Endothelial cell (in vitro differentiated cells): ENCODE measurements at regions not wholly inside any gene's neighbourhood (a gene's known extent, or its start where the extent isn't known, plus 50 kb on each side); places are given as distances from the start of the nearest gene placed in this dataset.

ENCODE experiments used
- DNase-seq: peaks from one replicate; pipeline ENCODE4 v3.0.0; 2021; ENCODE audit warnings: low spot score
- H3K27ac Mint-ChIP-seq: one replicate; pipeline ENCODE4 v1.8.0; 2021; ENCODE audit warnings: mixed read lengths, inconsistent platforms; ENCODE audit not compliant: unreplicated experiment
- H3K27me3 Mint-ChIP-seq: one replicate; pipeline ENCODE4 v1.8.0; 2021; ENCODE audit warnings: mild to moderate bottlenecking, moderate library complexity, mixed read lengths, inconsistent platforms; ENCODE audit not compliant: unreplicated experiment
- H3K36me3 Mint-ChIP-seq: one replicate; pipeline ENCODE4 v1.8.0; 2021; ENCODE audit warnings: mild to moderate bottlenecking, low read depth, mixed read lengths, inconsistent platforms; ENCODE audit not compliant: unreplicated experiment
- H3K4me1 Mint-ChIP-seq: one replicate; pipeline ENCODE4 v1.8.0; 2021; ENCODE audit warnings: mild to moderate bottlenecking, mixed read lengths, inconsistent platforms; ENCODE audit not compliant: unreplicated experiment
- H3K4me3 Mint-ChIP-seq: one replicate; pipeline ENCODE4 v1.8.0; 2021; ENCODE audit warnings: mild to moderate bottlenecking, mixed read lengths, inconsistent platforms; ENCODE audit not compliant: unreplicated experiment
- H3K9me3 Mint-ChIP-seq: one replicate; pipeline ENCODE4 v1.8.0; 2021; ENCODE audit warnings: mixed read lengths, inconsistent platforms; ENCODE audit not compliant: unreplicated experiment
- TF ChIP-seq, protein P1 (sequence below): fragments of 200-600 bp; sonication (generic); IDR thresholded peaks from one replicate; pipeline ENCODE4 v1.5.0; 2021; ENCODE audit warnings: antibody characterized with exemption; ENCODE audit not compliant: unreplicated experiment

DNA sequence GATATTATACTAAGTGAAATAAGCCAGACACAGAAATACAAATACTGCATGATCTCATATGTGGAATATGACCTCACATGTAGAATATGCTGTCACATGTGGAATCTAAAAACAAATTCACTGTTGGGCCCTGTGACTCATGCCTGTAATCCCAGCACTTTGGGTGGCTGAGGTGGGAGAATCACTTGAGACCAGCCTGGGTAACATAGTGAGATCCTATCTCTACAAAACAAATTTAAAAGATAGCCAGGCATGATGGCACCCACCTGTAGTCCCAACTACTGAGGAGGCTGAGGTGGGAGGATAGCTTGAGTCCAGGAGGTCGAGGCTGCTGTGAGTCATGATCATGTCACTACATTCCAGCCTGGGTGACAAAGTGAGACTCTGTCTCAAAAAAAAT is 160.3 kb downstream of the PTEN start:
- TF ChIP-seq, protein P1, sequence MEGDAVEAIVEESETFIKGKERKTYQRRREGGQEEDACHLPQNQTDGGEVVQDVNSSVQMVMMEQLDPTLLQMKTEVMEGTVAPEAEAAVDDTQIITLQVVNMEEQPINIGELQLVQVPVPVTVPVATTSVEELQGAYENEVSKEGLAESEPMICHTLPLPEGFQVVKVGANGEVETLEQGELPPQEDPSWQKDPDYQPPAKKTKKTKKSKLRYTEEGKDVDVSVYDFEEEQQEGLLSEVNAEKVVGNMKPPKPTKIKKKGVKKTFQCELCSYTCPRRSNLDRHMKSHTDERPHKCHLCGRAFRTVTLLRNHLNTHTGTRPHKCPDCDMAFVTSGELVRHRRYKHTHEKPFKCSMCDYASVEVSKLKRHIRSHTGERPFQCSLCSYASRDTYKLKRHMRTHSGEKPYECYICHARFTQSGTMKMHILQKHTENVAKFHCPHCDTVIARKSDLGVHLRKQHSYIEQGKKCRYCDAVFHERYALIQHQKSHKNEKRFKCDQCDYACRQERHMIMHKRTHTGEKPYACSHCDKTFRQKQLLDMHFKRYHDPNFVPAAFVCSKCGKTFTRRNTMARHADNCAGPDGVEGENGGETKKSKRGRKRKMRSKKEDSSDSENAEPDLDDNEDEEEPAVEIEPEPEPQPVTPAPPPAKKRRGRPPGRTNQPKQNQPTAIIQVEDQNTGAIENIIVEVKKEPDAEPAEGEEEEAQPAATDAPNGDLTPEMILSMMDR = no peak
- H3K36me3 Mint-ChIP-seq = no peaks in the 10 kb centered on the region

DNA sequence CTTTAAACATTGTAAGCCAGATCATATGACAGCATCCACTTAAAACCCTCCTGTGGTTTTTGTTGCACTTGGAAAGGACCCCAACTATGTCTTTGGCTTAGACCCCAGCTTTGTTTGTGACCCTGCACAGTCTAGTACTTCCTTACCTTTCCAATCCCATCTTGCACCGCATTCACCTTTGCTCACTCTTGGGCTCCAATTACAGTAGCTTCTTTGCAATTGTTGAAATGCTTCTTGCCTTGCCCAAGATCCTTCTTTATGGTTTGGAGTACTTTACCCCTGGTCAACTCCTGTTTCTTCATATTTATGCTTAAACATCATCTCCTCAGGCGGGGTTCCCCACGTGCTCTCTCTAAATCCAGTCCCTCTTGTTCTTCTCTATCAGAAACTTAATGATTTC is 162.6 kb downstream of the PTEN start:
- TF ChIP-seq, protein P1 = no peak
- H3K4me1 Mint-ChIP-seq = peaks cover 4% of the 10 kb centered on the region
- H3K4me3 Mint-ChIP-seq = no peak overlapping the region
- H3K36me3 Mint-ChIP-seq = no peaks in the 10 kb centered on the region
- no peaks in the 10 kb centered on the region for H3K9me3 Mint-ChIP-seq
- H3K27me3 Mint-ChIP-seq = peaks cover 6% of the 10 kb centered on the region
- no peak for DNase-seq
- no peak overlapping the region for H3K27ac Mint-ChIP-seq

More for the DNA sequence above, 160.3 kb downstream of the PTEN start:
- peaks cover 4% of the 10 kb centered on the region for H3K4me1 Mint-ChIP-seq
- H3K27me3 Mint-ChIP-seq = peaks cover 4% of the 10 kb centered on the region
- H3K9me3 Mint-ChIP-seq = no peaks in the 10 kb centered on the region
- H3K27ac Mint-ChIP-seq = no peak overlapping the region
- no peak for DNase-seq
- no peak overlapping the region for H3K4me3 Mint-ChIP-seq

GRCh38 chr10:88027570-88027969 is 164.1 kb downstream of the PTEN start:
- no peak for DNase-seq
- Mint-ChIP-seq H3K4me1 (peaks cover 4% of the 10 kb centered on the region), H3K36me3 (no peaks in the 10 kb centered on the region), H3K4me3 (no peak overlapping the region), H3K27ac (no peak overlapping the region), H3K9me3 (no peaks in the 10 kb centered on the region), H3K27me3 (peaks cover 3% of the 10 kb centered on the region)
- TF ChIP-seq, protein P1 = no peak

DNA sequence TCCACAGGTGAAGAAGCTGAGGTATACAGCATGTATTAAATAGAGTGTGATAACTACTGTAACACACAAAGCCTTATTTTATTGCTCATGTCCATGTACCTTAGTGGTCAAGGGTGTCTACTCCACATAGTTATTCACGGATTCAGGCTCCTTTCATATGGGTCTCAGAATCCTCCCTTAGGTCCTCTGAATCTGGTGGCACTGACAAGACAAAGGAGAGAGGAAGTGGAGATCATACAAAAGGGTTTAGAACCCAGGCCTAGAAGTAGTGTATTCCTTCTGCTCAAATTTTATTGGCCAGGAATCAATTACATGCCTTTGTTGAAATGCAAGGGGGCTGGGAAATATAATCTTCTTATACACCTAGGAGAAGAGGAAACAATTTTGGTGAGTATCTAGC is 164.6 kb downstream of the PTEN start:
- no peak overlapping the region for H3K4me3 Mint-ChIP-seq
- H3K27me3 Mint-ChIP-seq = peaks cover 3% of the 10 kb centered on the region
- H3K36me3 Mint-ChIP-seq = no peaks in the 10 kb centered on the region
- no peak for DNase-seq
- H3K4me1 Mint-ChIP-seq = peaks cover 4% of the 10 kb centered on the region
- no peak overlapping the region for H3K27ac Mint-ChIP-seq
- TF ChIP-seq, protein P1 = no peak
- no peaks in the 10 kb centered on the region for H3K9me3 Mint-ChIP-seq

GRCh38 chr10:88028654-88029053 is 165.2 kb downstream of the PTEN start:
- no peak overlapping the region for H3K27ac Mint-ChIP-seq
- peaks cover 4% of the 10 kb centered on the region for H3K4me1 Mint-ChIP-seq
- TF ChIP-seq, protein P1 = no peak
- H3K4me3 Mint-ChIP-seq = no peak overlapping the region
- H3K9me3 Mint-ChIP-seq = no peaks in the 10 kb centered on the region
- no peak for DNase-seq
- H3K27me3 Mint-ChIP-seq = peaks cover 3% of the 10 kb centered on the region
- H3K36me3 Mint-ChIP-seq = no peaks in the 10 kb centered on the region
